ENCODE measurements at regions not wholly inside any gene's neighbourhood (a gene's known extent, or its start where the extent isn't known, plus 50 kb on each side); places are given as distances from the start of the nearest gene placed in this dataset.
"Not testable (repeated sequence)": the region's sequence is repeated elsewhere in the genome, so short reads cannot be mapped to it uniquely, and the experiment has no call there.

DNA sequence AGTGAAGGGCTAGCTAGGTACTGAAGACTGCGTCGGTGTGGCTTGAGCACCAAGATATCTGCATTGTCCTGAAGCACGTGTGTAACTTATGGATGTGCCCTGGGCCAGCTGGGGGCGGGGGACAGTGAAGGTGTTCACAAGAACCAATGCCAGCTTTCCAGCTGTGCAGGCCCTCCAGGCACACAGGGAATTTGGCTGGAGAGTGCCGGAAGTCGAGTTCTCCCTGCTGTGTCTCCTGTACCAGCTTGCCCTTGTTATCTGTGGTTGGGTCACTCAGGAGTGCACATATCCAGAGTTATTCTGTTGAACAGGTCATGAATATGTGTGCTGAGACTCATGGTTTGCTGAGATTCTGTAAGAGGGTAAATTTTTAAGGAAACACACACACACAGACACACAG, 75.9 kb upstream of the CRY1 start:
- H3K27ac ChIP-seq (ENCODE audit: low read depth, low read length): no peak overlapping the region
- H3K4me1 ChIP-seq (ENCODE audit: control insufficient read depth, insufficient read depth, low read length): no peaks in the 10 kb centered on the region
- WGBS (ENCODE audit: insufficient coverage): 80% methylated on average over 6 of the region's 6 CpGs
- no peaks in the 10 kb centered on the region for H3K36me3 ChIP-seq (ENCODE audit: control insufficient read depth, insufficient read depth, low read length)
- no peak overlapping the region for H3K4me3 ChIP-seq (ENCODE audit: low read depth, low read length)
- DNase-seq (ENCODE audit: low read depth in 4 of 6, low spot score in 6 of 6): no peak
- no peaks in the 10 kb centered on the region for H3K9me3 ChIP-seq (ENCODE audit: control insufficient read depth, insufficient read depth, low read length)
- H3K27me3 ChIP-seq (ENCODE audit: control insufficient read depth, insufficient read depth, low read length): no peaks in the 10 kb centered on the region

DNA sequence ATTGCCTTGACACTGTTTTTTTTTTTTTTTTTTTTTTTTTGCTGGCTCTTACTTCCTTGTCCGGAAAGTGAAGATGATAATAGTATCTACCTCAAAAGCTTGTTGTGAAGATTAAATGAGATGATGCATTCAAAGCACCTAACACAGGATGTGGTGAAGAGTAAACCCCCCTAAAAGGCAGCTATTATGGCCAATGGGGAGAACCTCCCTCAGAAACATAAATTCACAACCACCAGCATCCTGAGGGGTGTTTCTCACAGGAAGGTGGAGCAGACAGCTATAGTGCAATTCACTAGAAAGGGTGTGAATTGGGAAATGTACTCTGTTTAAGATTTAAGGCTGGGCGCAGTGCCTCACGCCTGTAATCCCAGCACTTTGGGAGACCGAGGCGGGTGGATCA, 85.4 kb upstream of the CRY1 start:
- Histone ChIP-seq H3K4me3 (ENCODE audit: low read depth, low read length) (no peak overlapping the region), H3K27ac (ENCODE audit: low read depth, low read length) (no peak overlapping the region), H3K9me3 (ENCODE audit: control insufficient read depth, insufficient read depth, low read length) (no peaks in the 10 kb centered on the region), H3K4me1 (ENCODE audit: control insufficient read depth, insufficient read depth, low read length) (no peaks in the 10 kb centered on the region), H3K27me3 (ENCODE audit: control insufficient read depth, insufficient read depth, low read length) (no peaks in the 10 kb centered on the region), H3K36me3 (ENCODE audit: control insufficient read depth, insufficient read depth, low read length) (no peaks in the 10 kb centered on the region)
- DNase-seq (ENCODE audit: low read depth in 4 of 6, low spot score in 6 of 6): no peak
- 100% methylated on average over 2 of the region's 5 CpGs for WGBS (ENCODE audit: insufficient coverage)

DNA sequence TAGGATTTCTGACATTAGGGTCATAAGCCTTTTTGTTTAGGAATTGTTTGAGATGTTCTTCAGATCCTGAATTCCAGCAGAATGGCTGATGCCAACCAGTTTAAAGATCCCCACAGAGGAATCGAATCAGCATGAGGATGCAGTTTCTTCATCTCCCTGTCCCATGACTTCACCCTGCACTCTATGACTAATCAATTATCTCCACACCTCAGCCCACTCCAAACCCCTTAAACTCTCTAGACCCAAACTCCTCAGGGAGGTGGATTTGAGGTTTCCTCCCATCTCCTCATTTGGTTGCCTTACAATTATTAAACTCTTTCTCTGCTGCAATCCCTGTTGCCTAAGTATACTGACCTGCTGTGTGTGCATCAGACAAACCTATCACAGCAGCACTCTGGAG, 86.5 kb upstream of the CRY1 start:
- no peak overlapping the region for H3K4me3 ChIP-seq (ENCODE audit: low read depth, low read length)
- H3K4me1 ChIP-seq (ENCODE audit: control insufficient read depth, insufficient read depth, low read length): no peaks in the 10 kb centered on the region
- H3K9me3 ChIP-seq (ENCODE audit: control insufficient read depth, insufficient read depth, low read length): peaks cover under 1% of the 10 kb centered on the region
- no peak overlapping the region for H3K27ac ChIP-seq (ENCODE audit: low read depth, low read length)
- no peaks in the 10 kb centered on the region for H3K27me3 ChIP-seq (ENCODE audit: control insufficient read depth, insufficient read depth, low read length)
- no peak for DNase-seq (ENCODE audit: low read depth in 4 of 6, low spot score in 6 of 6)
- 86% methylated on average over 1 of the region's 1 CpG for WGBS (ENCODE audit: insufficient coverage)
- H3K36me3 ChIP-seq (ENCODE audit: control insufficient read depth, insufficient read depth, low read length): no peaks in the 10 kb centered on the region

DNA sequence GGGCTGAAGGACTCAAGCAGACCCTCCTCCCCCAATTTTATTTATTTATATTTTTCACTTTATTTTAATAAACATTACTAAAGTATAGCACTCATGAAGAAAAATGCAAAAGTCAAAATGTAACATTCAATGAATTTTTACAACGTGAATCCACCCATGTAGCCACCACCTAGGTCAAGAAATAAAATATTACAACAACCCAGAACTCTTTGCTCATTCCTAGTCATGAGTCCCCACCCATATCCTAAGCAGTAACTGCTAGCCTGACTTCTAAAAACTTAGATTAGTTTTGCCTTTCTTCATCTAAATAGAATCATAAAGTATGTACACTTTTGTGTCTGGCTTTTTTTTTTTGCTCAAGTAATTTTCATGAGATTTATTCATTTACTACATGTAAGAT, 86.9 kb upstream of the CRY1 start:
- H3K27ac ChIP-seq (ENCODE audit: low read depth, low read length): no peak overlapping the region
- H3K27me3 ChIP-seq (ENCODE audit: control insufficient read depth, insufficient read depth, low read length): no peaks in the 10 kb centered on the region
- no peaks in the 10 kb centered on the region for H3K36me3 ChIP-seq (ENCODE audit: control insufficient read depth, insufficient read depth, low read length)
- H3K4me3 ChIP-seq (ENCODE audit: low read depth, low read length): no peak overlapping the region
- no peaks in the 10 kb centered on the region for H3K4me1 ChIP-seq (ENCODE audit: control insufficient read depth, insufficient read depth, low read length)
- DNase-seq (ENCODE audit: low read depth in 4 of 6, low spot score in 6 of 6): no peak
- H3K9me3 ChIP-seq (ENCODE audit: control insufficient read depth, insufficient read depth, low read length): peaks cover 1% of the 10 kb centered on the region
- 60% methylated on average over 1 of the region's 1 CpG for WGBS (ENCODE audit: insufficient coverage)

DNA sequence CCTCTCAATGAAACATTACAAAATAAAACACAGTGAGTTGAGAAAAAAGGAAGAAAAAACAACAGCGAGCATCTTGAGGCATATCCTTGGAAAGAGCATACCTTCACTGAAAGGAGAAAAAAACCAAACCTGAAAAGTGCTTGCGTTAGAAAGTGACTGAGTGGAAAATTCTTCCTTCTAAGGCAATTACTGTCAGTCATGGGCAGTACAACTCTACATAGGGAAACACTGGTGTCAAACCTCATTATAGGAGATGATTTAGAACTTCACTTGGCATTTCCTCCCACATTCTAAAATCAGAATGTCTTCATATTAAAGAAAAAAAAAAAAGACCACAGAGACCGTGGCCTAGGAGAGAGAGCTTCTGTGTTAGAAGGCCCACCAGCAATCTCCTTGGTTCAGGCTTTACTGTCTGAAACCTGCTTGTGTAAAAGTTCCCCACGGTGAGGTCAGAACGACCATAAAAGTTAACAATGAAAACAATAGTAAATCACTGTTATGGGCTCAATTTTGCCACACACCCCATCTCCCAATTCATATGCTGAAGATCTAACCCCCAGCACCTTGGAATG, 91.1 kb upstream of the CRY1 start:
- WGBS (ENCODE audit: insufficient coverage): 43% methylated on average over 1 of the region's 5 CpGs
- no peak overlapping the region for H3K27ac ChIP-seq (ENCODE audit: low read depth, low read length)

DNA sequence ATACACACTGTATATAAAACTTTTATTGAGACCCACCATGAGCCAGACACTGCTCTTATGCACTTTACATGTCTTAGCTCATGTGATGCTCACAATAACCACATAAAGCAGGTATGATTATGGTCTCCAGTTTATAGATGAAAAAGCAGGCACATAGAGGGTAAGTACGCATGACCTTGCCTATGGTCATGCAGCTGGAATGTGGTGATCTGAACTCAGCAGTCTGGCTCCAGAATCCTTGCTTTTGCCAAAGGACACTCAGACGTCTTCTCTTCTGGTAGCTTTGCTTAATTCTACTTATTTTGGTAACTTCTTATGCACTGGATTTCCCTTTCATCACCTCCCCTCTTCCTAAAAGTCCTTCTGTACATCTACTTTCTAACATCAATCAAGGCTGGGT, 103.3 kb upstream of the CRY1 start:
- Histone ChIP-seq H3K4me1 (ENCODE audit: control insufficient read depth, insufficient read depth, low read length) (no peaks in the 10 kb centered on the region), H3K27me3 (ENCODE audit: control insufficient read depth, insufficient read depth, low read length) (no peaks in the 10 kb centered on the region), H3K4me3 (ENCODE audit: low read depth, low read length) (no peak overlapping the region), H3K27ac (ENCODE audit: low read depth, low read length) (no peak overlapping the region), H3K36me3 (ENCODE audit: control insufficient read depth, insufficient read depth, low read length) (no peaks in the 10 kb centered on the region), H3K9me3 (ENCODE audit: control insufficient read depth, insufficient read depth, low read length) (no peaks in the 10 kb centered on the region)
- no peak for DNase-seq (ENCODE audit: low read depth in 4 of 6, low spot score in 6 of 6)
- 80% methylated on average over 1 of the region's 2 CpGs for WGBS (ENCODE audit: insufficient coverage)

More for the DNA sequence above, 91.1 kb upstream of the CRY1 start:
- Histone ChIP-seq H3K9me3 (ENCODE audit: control insufficient read depth, insufficient read depth, low read length) (peaks cover 1% of the 10 kb centered on the region), H3K4me1 (ENCODE audit: control insufficient read depth, insufficient read depth, low read length) (no peaks in the 10 kb centered on the region), H3K4me3 (ENCODE audit: low read depth, low read length) (no peak overlapping the region), H3K27me3 (ENCODE audit: control insufficient read depth, insufficient read depth, low read length) (no peaks in the 10 kb centered on the region), H3K36me3 (ENCODE audit: control insufficient read depth, insufficient read depth, low read length) (no peaks in the 10 kb centered on the region)
- DNase-seq (ENCODE audit: low read depth in 4 of 6, low spot score in 6 of 6): no peak

DNA sequence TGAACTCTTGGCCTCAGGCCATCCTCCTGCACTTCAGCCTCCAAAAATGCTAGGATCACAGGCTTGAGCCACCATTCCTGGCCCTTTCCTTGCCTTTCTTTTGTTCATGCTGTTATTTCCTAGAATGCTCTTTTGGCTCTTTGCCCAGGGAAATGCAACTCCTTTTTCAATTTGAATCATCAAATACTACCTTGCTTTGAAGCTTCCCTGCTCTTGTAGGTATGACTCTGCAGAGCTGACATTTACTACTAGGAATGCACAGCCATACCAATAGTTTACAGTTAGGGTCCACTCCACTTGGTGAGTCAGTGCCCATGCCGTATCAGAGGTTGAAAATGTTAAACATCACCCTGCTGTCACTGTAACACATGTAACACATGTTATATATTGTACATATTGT, 107.0 kb upstream of the CRY1 start:
- Histone ChIP-seq H3K27ac (ENCODE audit: low read depth, low read length) (no peak overlapping the region), H3K4me3 (ENCODE audit: low read depth, low read length) (no peak overlapping the region), H3K27me3 (ENCODE audit: control insufficient read depth, insufficient read depth, low read length) (no peaks in the 10 kb centered on the region), H3K9me3 (ENCODE audit: control insufficient read depth, insufficient read depth, low read length) (no peaks in the 10 kb centered on the region), H3K36me3 (ENCODE audit: control insufficient read depth, insufficient read depth, low read length) (no peaks in the 10 kb centered on the region), H3K4me1 (ENCODE audit: control insufficient read depth, insufficient read depth, low read length) (no peaks in the 10 kb centered on the region)
- WGBS (ENCODE audit: insufficient coverage): no CpG with 5 or more reads among the region's 1 CpG
- peak in 2 of 6 donors; percentile 5 to 24 for DNase-seq (ENCODE audit: low read depth in 4 of 6, low spot score in 6 of 6)

DNA sequence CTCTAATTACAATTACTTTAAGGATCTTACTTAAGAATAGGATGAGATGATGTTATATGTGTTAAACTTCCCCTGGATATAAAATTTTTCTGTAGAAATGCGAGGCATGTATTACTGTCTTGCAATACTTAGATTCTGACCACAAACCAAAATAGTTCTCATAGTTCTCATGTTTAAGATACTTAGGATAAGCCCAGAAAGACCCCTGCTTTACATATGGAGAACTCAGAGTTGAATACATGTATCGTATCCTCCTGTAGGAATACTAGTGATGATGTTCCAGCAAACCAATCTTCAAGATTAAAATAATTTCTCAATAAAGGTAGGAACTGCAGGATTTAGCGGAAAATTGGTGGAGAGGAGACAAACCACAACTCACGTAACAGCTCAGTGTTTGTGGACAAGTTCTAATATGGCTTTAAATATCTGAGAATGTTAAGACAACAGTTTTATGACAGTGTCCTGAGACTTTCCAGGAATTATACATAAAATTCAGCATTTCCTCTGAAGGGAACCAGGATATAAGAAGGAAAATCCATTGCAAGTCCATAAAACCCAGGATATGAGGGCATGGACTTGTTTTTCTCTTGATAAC, 114.7 kb upstream of the CRY1 start:
- no peak overlapping the region for H3K4me3 ChIP-seq (ENCODE audit: low read depth, low read length)
- no peak overlapping the region for H3K27ac ChIP-seq (ENCODE audit: low read depth, low read length)
- no CpG with 5 or more reads among the region's 4 CpGs for WGBS (ENCODE audit: insufficient coverage)
- no peaks in the 10 kb centered on the region for H3K4me1 ChIP-seq (ENCODE audit: control insufficient read depth, insufficient read depth, low read length)
- no peaks in the 10 kb centered on the region for H3K27me3 ChIP-seq (ENCODE audit: control insufficient read depth, insufficient read depth, low read length)
- no peaks in the 10 kb centered on the region for H3K36me3 ChIP-seq (ENCODE audit: control insufficient read depth, insufficient read depth, low read length)
- H3K9me3 ChIP-seq (ENCODE audit: control insufficient read depth, insufficient read depth, low read length): no peaks in the 10 kb centered on the region
- DNase-seq (ENCODE audit: low read depth in 4 of 6, low spot score in 6 of 6): no peak

DNA sequence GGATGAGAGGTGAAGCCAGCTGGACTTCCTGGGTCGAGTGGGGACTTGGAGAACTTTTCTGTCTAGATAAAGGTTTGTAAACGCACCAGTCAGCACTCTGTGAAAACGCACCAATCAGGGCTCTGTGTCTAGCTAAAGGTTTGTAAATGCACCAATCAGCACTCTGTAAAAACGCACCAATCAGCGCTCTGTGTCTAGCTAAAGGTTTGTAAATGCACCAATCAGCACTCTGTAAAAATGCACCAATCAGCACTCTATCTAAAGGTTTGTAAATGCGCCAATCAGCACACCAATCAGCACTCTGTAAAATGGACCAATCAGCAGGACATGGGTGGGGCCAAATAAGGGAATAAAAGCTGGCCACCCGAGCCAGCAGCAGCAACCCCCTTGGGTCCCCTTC, 116.4 kb upstream of the CRY1 start:
- H3K36me3 ChIP-seq (ENCODE audit: control insufficient read depth, insufficient read depth, low read length); H3K27ac ChIP-seq (ENCODE audit: low read depth, low read length); H3K4me3 ChIP-seq (ENCODE audit: low read depth, low read length); H3K9me3 ChIP-seq (ENCODE audit: control insufficient read depth, insufficient read depth, low read length); H3K4me1 ChIP-seq (ENCODE audit: control insufficient read depth, insufficient read depth, low read length); H3K27me3 ChIP-seq (ENCODE audit: control insufficient read depth, insufficient read depth, low read length); DNase-seq (ENCODE audit: low read depth in 4 of 6, low spot score in 6 of 6): not testable (repeated sequence)
- 71% methylated on average over 4 of the region's 7 CpGs for whole genome bisulfite sequencing (ENCODE audit: insufficient coverage)

DNA sequence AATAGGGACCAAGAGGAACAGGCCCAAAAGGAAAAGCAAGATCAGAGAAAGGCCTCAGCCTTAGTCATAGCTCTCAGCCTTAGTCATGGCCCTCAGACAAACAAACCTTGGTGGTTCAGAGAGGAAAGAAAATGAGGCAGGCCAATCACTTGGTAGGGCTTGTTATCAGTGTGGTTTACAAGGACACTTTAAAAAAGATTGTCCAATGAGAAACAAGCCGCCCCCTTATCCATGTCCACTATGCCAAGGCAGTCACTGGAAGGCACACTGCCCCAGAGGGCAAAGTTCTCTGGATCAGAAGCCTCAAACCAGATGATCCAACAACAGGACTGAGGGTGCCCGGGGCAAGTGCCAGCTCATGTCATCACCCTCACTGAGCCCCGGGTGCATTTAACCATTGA, 121.0 kb upstream of the CRY1 start:
- H3K9me3 ChIP-seq (ENCODE audit: control insufficient read depth, insufficient read depth, low read length); H3K36me3 ChIP-seq (ENCODE audit: control insufficient read depth, insufficient read depth, low read length); DNase-seq (ENCODE audit: low read depth in 4 of 6, low spot score in 6 of 6); H3K4me1 ChIP-seq (ENCODE audit: control insufficient read depth, insufficient read depth, low read length); H3K4me3 ChIP-seq (ENCODE audit: low read depth, low read length); H3K27ac ChIP-seq (ENCODE audit: low read depth, low read length); H3K27me3 ChIP-seq (ENCODE audit: control insufficient read depth, insufficient read depth, low read length): not testable (repeated sequence)
- 97% methylated on average over 3 of the region's 3 CpGs for WGBS (ENCODE audit: insufficient coverage)

Measured in spinal cord (tissue), 9 donors.